Right kidney (tissue), 1 donor: ENCODE measurements at regions not wholly inside any gene's neighbourhood (a gene's known extent, or its start where the extent isn't known, plus 50 kb on each side); places are given as distances from the start of the nearest gene placed in this dataset.

Experiments
- DNase-seq: peaks from one replicate; pipeline ENCODE4 v3.0.0-alpha.2; 2016

GRCh38 chr12:119245904-119246494 lies 67.3 kb downstream of the HSPB8 start:
- DNase-seq: no peak

GRCh38 chr12:119247007-119247719 lies 68.4 kb downstream of the HSPB8 start:
- no peak for DNase-seq

DNA sequence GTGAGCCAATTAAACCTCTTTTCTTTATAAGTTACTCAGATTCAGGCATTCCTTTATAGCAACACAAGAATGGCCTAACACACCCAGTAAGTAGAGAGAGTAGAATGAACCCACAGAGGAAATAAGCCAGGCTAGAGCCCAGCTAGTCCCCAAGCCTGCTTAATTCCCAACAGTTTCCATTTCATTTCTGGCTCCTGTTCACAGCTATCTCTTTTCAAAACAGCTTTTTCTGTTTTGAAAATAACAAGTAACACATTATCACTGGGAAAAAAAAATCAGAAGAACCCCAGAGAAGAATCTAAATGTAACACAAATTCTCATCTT lies 69.0 kb downstream of the HSPB8 start:
- no peak for DNase-seq

DNA sequence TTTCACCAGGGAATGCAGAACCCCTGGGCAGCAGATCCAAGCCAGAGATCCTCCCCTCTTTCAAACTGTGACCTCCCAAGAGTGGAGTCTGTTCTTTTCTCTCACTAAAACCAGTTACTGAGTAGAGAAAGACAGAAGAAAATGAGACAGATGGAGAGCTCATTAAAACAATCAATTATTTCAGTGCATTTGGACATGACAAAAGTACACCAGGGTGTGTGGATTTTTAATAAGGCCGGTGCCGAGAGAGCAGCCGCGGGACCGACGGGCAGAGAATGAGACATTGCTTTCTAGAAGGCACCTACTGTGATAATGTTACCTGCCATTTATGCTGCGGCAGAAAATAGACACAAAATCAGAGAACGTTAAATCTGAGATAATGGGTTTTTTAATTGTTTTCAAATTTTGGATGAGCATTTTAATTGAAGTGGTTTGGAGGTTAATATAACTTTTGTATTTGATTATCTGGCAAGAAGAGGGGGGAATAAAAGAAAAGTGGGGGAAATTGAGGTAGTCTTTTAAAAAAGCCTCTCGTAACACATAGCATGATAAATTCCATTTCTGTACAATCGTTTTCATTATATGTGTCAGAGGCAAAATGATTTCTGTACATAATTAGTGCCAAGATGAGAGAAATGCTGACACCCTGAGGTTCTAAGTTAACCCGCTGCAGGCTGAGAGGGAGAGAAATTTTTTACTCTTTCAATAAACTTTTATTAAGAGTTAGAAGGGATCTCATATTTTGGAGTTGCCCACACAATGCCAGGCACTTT lies 70.8 kb downstream of the HSPB8 start:
- DNase-seq: no peak

DNA sequence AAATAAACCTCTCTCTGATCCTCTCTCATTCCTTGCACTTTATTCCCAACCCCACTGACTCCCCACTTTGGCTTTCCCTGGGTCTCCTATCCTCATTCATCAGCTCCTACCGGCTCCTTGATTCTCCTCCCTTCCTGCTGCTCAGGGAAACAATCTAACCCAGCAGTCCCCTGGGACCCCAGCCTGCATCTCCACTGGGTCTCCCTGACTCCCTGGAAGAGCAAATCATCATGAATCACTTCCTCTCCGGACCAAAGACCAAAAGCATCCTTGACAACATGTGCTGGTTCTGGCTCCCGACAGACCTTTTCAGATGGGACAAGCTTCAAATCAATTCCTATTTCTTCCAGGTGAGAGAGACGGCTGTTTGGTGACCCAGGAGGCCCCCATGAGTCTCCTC lies 76.6 kb downstream of the HSPB8 start:
- no peak for DNase-seq

GRCh38 chr12:119258149-119258548 lies 76.4 kb upstream of the CCDC60 start:
- DNase-seq: peak; percentile 5

- DNase-seq: no peak
Observed at GRCh38 chr12:119258556-119258955, 76.0 kb upstream of the CCDC60 start.

- no peak for DNase-seq
Observed at GRCh38 chr12:119259484-119259883, 75.0 kb upstream of the CCDC60 start.

DNA sequence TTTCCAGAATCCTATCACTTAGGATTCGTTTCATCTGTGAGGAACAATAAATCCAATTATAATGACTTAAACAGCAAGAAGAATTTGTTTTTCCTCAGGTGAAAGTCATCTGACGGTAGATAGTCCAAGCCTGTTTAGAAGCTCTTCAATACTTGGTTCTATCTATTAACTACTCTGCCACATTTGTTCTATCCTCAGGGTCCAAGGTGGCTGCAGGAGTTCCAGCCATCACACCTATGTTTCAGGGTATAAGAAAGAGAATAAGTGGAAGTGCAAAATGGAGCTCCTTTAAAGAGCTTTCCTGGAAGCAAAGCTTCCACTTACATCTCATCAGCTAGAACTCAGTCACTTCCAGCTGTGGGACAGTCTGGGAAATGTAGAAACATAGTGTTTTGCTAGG lies 72.1 kb upstream of the CCDC60 start:
- DNase-seq: no peak

- DNase-seq: no peak
Observed at GRCh38 chr12:119263466-119263865, 71.1 kb upstream of the CCDC60 start.

DNA sequence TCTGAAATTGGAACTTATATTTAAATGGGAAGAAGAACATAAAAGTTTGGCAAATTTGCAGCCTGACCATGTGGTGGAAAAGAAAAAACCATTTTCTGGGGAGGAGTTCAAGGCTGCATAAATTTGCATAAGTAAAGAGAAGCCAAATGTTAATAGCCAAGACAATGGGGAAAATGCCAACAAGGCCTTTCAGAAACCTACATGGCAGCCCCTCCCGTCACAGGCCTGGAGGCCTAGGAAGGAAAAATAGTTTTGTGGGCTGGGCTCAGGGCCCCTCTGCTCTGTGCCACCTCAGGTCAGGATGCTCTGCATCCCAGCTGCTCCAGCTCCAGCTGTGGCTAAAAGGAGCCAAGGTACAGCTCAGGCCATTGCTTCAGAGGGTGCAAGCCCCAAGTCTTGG lies 67.6 kb upstream of the CCDC60 start:
- no peak for DNase-seq

GRCh38 chr12:119274636-119275065 lies 59.9 kb upstream of the CCDC60 start:
- DNase-seq: no peak

DNA sequence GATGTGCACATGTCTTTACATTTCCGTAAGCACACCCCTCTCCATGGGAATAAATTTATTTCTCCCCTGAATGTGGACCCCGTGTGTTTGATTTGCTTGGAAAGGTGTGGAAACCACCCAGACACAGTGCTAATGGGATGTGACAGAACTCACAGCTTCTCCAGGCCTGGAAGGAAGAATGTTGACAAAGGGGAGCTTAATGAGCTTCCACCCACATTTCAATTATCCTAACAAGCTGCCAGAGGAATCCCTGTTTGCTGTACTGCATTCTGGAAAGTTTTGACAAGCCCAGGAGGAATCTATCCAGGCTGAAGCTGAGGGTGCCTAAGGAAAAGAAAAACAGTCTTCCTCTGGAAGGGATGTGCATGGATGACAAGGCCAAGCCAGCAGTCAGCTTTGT lies 51.2 kb upstream of the CCDC60 start:
- DNase-seq: no peak
